Loucy (cell line): ENCODE measurements at regions not wholly inside any gene's neighbourhood (a gene's known extent, or its start where the extent isn't known, plus 50 kb on each side); places are given as distances from the start of the nearest gene placed in this dataset.

Source experiments
- EZH2phosphoT487 ChIP-seq: fragments of 200-600 bp; IDR thresholded peaks from 2 replicates; pipeline ENCODE4 v1.6.1; 2018; ENCODE audit warnings: antibody characterized with exemption, mild to moderate bottlenecking, moderate library complexity, borderline replicate concordance
- TF ChIP-seq, protein P1 (sequence below): fragments of 200-600 bp; sonication (generic); conservative IDR thresholded peaks from 2 replicates; pipeline ENCODE4 v1.5.1; 2014; ENCODE audit warnings: mild to moderate bottlenecking, antibody characterized with exemption, low read length

DNA sequence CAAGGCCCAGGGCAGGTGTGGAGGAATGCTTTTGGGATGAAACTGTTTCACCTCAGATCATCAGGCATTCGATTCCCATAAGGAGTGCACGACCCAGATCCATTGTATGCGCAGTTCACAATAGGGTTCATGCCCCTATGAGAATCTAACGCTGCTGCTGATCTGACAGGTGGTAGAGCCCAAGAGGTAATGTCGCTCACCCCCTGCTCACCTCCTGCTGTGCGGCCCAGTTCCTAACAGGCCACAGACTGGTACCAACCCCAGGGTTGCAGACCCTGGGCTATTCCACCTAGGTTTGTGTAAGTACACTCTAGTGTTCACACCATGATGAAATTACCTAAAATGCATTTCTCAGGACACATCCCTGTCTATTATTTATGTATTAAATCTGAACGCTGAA lies 72.5 kb downstream of the COPS8 start:
- TF ChIP-seq, protein P1, sequence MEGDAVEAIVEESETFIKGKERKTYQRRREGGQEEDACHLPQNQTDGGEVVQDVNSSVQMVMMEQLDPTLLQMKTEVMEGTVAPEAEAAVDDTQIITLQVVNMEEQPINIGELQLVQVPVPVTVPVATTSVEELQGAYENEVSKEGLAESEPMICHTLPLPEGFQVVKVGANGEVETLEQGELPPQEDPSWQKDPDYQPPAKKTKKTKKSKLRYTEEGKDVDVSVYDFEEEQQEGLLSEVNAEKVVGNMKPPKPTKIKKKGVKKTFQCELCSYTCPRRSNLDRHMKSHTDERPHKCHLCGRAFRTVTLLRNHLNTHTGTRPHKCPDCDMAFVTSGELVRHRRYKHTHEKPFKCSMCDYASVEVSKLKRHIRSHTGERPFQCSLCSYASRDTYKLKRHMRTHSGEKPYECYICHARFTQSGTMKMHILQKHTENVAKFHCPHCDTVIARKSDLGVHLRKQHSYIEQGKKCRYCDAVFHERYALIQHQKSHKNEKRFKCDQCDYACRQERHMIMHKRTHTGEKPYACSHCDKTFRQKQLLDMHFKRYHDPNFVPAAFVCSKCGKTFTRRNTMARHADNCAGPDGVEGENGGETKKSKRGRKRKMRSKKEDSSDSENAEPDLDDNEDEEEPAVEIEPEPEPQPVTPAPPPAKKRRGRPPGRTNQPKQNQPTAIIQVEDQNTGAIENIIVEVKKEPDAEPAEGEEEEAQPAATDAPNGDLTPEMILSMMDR: no peak
- TF ChIP-seq EZH2phosphoT487: no peak
